GM18502 (cell line): ENCODE measurements at regions not wholly inside any gene's neighbourhood (a gene's known extent, or its start where the extent isn't known, plus 50 kb on each side); places are given as distances from the start of the nearest gene placed in this dataset.

ENCODE experiments used
- ATAC-seq: cut with Tn5 transposase; IDR thresholded peaks from one replicate; pipeline ENCODE4 v1.9.1; 2021; ENCODE audit warnings: mild to moderate bottlenecking; ENCODE audit not compliant: unreplicated experiment, poor library complexity

DNA sequence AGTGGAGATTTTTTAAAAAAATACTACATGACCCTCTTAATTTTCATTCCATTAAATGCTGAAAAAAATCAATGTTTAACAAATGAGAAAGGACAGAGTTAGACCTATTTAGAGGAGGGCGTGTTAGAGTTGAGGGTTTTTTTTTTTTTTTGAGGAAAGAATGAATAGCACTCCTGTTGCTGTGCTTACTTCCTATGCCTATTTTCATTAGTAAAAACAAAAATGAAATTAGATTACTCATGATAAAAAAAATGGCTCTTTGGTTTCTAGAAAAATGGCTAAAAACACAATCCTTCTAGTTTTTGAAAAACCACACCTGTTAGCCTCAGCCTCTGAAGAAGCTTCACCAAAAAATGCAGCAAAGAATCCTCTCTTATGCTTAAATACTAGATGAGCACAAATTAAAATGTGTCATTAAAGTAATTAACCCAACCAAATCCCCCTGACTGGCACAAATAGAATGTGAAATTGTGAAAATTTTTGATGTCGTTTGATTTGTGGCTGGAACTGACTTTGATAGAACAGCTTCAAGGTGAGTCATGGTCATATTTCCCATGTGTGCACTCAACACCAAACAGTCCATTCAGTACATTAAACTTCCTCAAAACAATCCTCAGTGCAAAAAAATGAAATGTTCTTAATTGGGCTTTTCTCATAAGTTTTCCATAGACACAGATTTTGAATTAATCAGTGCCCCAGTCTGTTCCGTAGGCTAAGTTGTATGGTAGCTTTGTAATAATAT lies 98.0 kb downstream of the MACIR start:
- peak; percentile 40 for ATAC-seq

DNA sequence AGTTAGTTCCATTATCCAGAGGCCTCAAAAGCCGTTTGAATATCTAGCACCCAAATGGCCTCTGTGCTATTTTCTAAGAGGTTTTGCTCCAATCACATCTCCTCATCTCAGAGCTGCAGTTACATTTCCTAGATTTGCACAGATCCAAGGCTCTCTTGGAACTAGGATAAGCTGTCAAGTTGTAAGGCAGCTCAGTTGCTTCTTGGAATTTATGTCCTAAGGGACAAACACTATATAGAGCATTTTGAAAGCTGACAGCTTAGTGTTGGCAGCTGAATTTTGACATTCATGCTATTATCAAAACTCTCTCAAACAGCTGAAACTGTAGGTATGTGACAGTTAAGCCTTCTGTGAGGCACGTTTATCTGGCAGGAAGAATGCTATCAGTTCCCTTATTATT lies 97.0 kb downstream of the MACIR start:
- ATAC-seq, result no peak

DNA sequence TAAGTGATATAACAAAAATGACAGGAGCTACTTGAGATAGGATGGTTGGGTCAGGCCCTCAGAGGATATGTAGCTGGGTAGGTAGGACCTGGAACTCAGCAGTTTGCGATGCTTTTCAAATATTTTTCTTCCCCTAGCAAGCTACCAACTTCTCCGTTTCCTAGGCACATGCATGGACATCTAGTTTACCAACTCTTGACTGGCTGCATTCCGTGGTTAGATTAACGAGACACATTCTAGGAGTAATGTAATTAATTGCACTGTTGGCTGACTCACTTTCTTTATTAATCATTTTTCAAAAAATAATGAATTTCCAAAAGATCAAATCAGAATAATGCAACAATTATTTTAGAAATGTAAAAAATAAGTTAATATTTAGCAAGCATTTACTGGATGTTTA lies 95.9 kb downstream of the MACIR start:
- no peak for ATAC-seq

DNA sequence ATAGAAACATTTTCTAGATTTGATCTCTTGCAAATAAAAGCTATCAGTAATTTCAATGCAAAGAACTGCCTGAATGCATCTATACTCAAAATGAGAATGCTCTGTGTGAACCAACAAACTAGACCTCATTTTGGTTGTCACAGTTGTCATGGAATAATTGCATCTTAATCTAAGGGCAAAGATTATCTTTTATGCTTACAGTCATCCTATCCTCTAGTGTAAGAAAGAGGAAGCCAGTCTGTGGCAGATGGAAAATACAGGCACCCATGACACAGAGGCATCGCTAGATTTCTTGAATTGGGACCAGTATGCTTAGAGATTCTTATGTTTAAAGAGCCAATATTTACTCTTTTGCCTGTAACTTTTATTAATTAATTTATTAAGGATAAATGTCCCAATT lies 95.0 kb downstream of the MACIR start:
- no peak for ATAC-seq

DNA sequence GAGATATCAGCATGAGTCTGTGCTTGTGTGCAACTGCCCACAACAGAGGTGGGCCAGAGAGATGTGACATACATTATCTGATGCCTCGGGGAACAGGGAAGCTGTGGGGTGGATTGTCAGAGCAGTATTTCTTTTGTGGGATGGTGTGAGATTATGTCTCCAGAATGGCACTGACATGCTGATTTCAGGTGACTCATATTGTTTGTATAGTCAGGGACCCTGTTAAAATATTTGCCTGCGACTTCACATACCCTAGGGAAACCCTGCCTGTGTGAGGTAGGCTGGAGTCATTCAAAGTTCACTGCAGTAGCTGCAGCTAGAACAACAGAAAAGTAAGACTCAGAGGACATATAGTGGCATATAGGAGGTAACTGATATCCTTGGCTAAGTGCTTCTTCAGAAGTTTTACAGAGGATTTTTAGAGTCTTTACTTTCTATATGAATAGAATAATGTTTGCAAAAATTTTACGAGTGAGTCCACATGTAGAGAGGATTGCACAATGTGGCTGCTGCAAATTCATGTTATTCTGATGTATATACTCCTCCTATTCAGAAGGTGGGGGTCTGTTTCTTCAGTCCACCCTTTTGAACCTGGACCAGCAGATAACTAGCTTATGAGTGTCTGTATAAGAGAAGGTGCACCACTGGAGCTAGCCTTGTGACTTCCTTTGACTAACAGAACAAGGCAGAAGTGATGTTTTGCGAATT lies 89.3 kb downstream of the MACIR start:
- no peak for ATAC-seq

DNA sequence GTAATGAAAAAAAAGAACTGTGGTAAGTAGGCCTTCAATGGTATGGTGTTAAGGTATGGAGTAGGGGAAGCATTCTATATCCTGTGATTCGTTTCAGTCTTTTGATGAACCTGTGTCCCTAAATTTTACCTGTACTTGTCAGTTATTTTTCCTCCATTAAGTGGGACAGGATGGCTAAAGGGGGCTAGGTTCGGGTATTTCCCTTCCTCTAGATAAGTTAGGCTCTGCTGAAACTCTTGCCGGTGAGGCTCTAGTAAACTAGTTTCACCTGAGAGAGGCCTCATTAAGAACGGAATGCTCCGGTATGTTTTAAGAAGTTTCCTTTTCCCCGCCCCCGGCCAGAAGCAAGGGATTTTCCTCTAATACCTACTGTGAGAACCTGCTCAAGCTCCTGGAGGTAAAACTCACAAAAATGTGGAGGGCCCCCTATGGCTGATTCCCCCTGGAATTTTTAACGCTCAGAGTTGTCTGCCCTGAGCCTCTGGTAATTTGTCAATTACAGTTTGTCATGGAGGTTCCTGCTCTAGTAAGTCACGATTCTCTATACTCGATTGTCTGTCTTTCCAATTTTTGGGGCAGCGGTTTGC lies 87.7 kb downstream of the MACIR start:
- ATAC-seq, result no peak

DNA sequence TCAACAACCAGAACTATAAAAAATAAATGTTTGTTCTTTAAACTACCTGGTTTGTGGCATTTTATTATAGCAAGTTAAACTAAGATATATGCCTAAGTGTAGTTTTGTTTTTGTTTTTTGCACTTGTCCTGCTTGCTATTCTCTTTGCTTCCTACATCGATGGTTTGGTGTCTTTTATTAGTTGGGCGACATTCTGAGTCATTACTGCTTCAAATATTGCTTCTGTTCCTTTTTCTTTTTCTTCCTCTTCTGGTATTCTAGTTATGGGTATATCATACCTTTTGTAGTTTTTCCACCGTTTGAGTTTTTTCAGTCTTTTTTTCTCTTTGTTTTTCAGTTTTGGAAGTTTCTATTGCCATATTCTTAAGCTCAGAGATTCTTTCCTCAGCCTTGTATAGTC lies 86.9 kb downstream of the MACIR start:
- ATAC-seq, result no peak

DNA sequence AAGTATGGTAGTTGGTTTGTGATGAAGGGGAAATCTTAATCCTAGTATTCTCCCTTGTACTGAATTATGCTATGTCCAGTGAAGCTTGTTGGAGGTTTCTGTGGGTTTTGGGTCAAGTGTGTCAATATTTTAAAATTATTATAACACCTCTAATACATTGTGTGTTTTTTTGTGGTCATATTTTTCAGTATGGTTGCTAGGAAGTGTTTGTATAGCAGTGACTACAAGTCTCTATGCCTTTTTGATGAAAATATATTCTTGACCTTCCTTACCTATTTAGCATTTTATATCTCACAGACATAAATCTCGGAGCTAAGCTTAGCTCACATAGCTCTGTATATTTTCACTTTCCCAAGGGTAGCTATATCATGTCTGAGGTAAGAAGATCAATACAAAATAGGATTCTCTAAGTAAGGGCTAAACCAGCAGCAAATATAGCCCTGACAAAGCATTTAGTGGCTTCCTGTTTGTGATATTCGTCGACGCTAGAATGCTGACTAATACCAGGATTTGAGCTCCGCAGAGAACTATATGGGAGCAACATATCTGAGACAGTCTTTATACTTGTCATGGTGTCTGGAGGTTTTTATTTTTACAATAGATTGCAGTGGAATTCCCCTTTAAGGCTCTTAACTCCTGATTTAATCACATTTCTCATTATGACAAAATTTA lies 82.3 kb downstream of the MACIR start:
- ATAC-seq, result peak; percentile 100

DNA sequence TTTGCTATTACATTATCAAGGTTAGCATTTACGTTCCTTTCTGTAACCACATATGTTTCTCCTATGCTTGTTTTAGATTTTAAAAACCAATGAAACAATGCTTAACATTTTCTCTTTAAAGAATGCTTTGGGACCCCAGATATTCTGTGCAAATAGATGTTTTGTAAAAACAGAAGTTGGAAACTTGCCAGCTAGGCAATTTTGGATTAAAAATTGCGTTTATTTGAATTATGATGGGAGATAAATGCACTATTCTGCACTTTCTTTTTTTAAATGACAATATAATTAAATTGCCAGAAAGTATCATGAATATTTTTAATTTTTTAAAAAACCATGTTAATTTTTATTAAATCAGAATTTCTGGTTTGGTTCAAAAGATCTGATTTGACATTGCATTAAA lies 81.6 kb downstream of the MACIR start:
- ATAC-seq, result no peak

DNA sequence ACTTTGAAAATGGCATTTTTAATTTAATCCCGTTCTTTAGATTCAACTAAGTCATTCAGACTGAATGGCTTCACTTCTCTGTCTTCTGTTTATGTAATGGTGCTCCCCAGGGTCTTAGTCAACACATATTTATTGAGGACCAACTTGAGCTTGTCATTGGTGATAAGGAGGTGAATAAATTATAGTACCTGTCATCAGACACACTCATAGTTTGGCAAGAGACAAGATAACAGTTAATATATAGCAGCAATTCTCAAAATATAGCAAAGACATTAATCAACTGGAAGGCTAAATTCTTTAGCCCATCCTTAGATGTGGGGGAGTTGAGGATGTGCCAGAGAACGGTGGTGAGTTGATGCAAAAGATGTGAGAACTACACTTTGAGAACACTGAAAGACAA lies 78.4 kb downstream of the MACIR start:
- no peak for ATAC-seq

DNA sequence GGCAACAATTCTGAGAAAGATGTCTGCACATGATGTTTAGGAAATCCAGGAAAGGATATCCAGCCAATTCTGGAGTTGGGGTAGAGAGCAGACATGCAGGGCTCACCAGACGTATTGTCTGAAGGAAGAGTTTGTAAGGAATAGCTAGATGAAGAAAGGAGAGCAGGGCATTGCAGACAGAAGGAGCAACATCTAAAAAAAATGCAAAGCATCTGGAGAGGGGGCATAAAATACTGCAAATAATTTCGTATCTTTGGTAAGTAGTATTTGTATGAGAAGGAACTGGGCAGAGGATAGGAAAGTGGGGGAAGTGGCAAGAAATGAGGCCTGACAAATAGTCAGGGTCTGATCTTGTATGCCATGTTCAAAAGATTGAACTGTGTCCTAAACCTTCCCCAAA lies 74.8 kb downstream of the MACIR start:
- no peak for ATAC-seq

DNA sequence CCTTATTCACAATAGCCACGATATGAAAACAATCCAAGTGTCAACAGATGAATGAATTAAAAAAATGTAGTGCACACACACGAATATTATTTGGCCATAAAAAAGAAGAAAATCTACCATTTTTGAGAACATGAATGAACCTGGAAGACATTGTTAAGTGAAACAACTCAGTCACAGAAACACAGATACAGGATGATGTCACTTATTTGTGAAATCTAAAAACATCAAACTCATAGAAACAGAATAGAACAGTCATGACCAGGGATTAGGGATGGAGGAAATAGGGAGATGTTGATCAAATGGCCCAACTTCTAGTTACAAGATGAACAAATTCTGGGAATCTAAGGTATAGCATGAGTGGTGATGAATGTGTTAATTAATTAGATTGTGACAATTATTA lies 72.3 kb downstream of the MACIR start:
- no peak for ATAC-seq
